ENCODE measurements at regions not wholly inside any gene's neighbourhood (a gene's known extent, or its start where the extent isn't known, plus 50 kb on each side); places are given as distances from the start of the nearest gene placed in this dataset.
"Not testable (repeated sequence)": the region's sequence is repeated elsewhere in the genome, so short reads cannot be mapped to it uniquely, and the experiment has no call there.

GRCh38 chr9:108259917-108260675 is 595.7 kb downstream of the ACTL7B start:
- in situ Hi-C loops (cut with MboI; ENCODE audit: low pct_ligation_motif_present in 1 of 4, low pct_unique_long_range_greater_than_20kb in 1 of 4, low sequenced_read_pairs in 3 of 4) (loop anchor here in 3 of 4 donors (25.0 kb wide), 2 partner anchors 773 to 798 kb away; partner anchors contain the start of gene KLF4 (in 1 of the 3)), intact Hi-C loops (cut with DNase I; ENCODE audit: low total_unique reads) (no loop called here)
- DNase-seq, result no peak
- H3K36me3 ChIP-seq, result no peaks in the 10 kb centered on the region
- no peaks in the 10 kb centered on the region for H3K27me3 ChIP-seq
- no peaks in the 10 kb centered on the region for H3K9me3 ChIP-seq
- WGBS, 2 donors (ENCODE audit: low coverage in 1 of 2), result 93 to 94% methylated on average over 4 to 5 of the region's 5 CpGs
- no peak overlapping the region for H3K27ac ChIP-seq
- H3K4me1 ChIP-seq, result no peaks in the 10 kb centered on the region
- TF ChIP-seq EP300 (IDR thresholded peaks at IDR 0.05; ENCODE audit: low read depth), result no peak
- no peak for TF ChIP-seq POLR2A (IDR thresholded peaks at IDR 0.05)
- no peak for TF ChIP-seq POLR2AphosphoS5 (IDR thresholded peaks at IDR 0.05)
- no peak for TF ChIP-seq CTCF (IDR thresholded peaks at IDR 0.05)
- no peak overlapping the region for H3K4me3 ChIP-seq

- WGBS, 2 donors (ENCODE audit: low coverage in 1 of 2), result 64 to 69% methylated on average over 2 of the region's 2 CpGs
- DNase-seq, result no peak
- intact Hi-C loops (cut with DNase I; ENCODE audit: low total_unique reads) (no loop called here), in situ Hi-C loops (cut with MboI; ENCODE audit: low pct_ligation_motif_present in 1 of 4, low pct_unique_long_range_greater_than_20kb in 1 of 4, low sequenced_read_pairs in 3 of 4) (loop anchor here in 3 of 4 donors (25.0 kb wide), 2 partner anchors 771 to 796 kb away; partner anchors contain the start of gene KLF4 (in 1 of the 3))
- H3K36me3 ChIP-seq, result no peaks in the 10 kb centered on the region
- H3K4me3 ChIP-seq, result no peak overlapping the region
- no peak for TF ChIP-seq POLR2A (IDR thresholded peaks at IDR 0.05)
- TF ChIP-seq CTCF (IDR thresholded peaks at IDR 0.05), result no peak
- no peak for TF ChIP-seq EP300 (IDR thresholded peaks at IDR 0.05; ENCODE audit: low read depth)
- no peak for TF ChIP-seq POLR2AphosphoS5 (IDR thresholded peaks at IDR 0.05)
- H3K4me1 ChIP-seq, result no peaks in the 10 kb centered on the region
- no peaks in the 10 kb centered on the region for H3K27me3 ChIP-seq
- H3K27ac ChIP-seq, result no peak overlapping the region
- H3K9me3 ChIP-seq, result no peaks in the 10 kb centered on the region
These were observed 597.1 kb downstream of the ACTL7B start for GRCh38 chr9:108258640-108259039.

GRCh38 chr9:108257382-108257781 is 598.4 kb downstream of the ACTL7B start:
- Histone ChIP-seq H3K4me3 (no peak overlapping the region), H3K27ac (no peak overlapping the region), H3K27me3 (no peaks in the 10 kb centered on the region), H3K9me3 (no peaks in the 10 kb centered on the region), H3K4me1 (no peaks in the 10 kb centered on the region), H3K36me3 (no peaks in the 10 kb centered on the region)
- WGBS, 2 donors (ENCODE audit: low coverage in 1 of 2), result 52 to 54% methylated on average over 3 to 5 of the region's 5 CpGs
- TF ChIP-seq CTCF (IDR thresholded peaks at IDR 0.05) (no peak), POLR2A (IDR thresholded peaks at IDR 0.05) (no peak), POLR2AphosphoS5 (IDR thresholded peaks at IDR 0.05) (no peak), EP300 (IDR thresholded peaks at IDR 0.05; ENCODE audit: low read depth) (no peak)
- DNase-seq, result no peak
- intact Hi-C loops (cut with DNase I; ENCODE audit: low total_unique reads) (no loop called here), in situ Hi-C loops (cut with MboI; ENCODE audit: low pct_ligation_motif_present in 1 of 4, low pct_unique_long_range_greater_than_20kb in 1 of 4, low sequenced_read_pairs in 3 of 4) (loop anchor here in 3 of 4 donors (25.0 kb wide), 2 partner anchors 770 to 795 kb away; partner anchors contain the start of gene KLF4 (in 1 of the 3))

- no peaks in the 10 kb centered on the region for H3K9me3 ChIP-seq
- H3K4me1 ChIP-seq, result no peaks in the 10 kb centered on the region
- DNase-seq, result no peak
- no peaks in the 10 kb centered on the region for H3K36me3 ChIP-seq
- H3K27ac ChIP-seq, result no peak overlapping the region
- no peak overlapping the region for H3K4me3 ChIP-seq
- intact Hi-C loops (cut with DNase I; ENCODE audit: low total_unique reads), result no loop called here
- no peaks in the 10 kb centered on the region for H3K27me3 ChIP-seq
- WGBS, 2 donors (ENCODE audit: low coverage in 1 of 2), result 54 to 73% methylated on average over 2 of the region's 2 CpGs
- TF ChIP-seq POLR2AphosphoS5 (IDR thresholded peaks at IDR 0.05) (no peak), POLR2A (IDR thresholded peaks at IDR 0.05) (no peak), EP300 (IDR thresholded peaks at IDR 0.05; ENCODE audit: low read depth) (no peak), CTCF (IDR thresholded peaks at IDR 0.05) (no peak)
- in situ Hi-C loops (cut with MboI; ENCODE audit: low pct_ligation_motif_present in 1 of 4, low pct_unique_long_range_greater_than_20kb in 1 of 4, low sequenced_read_pairs in 3 of 4), result loop anchor here in 3 of 4 donors (25.0 kb wide), 2 partner anchors 767 to 792 kb away; partner anchors contain the start of gene KLF4 (in 1 of the 3)
These were observed 601.5 kb downstream of the ACTL7B start for GRCh38 chr9:108254236-108254635.

- H3K36me3 ChIP-seq; intact Hi-C loops (cut with DNase I; ENCODE audit: low total_unique reads); H3K4me1 ChIP-seq; H3K27me3 ChIP-seq; H3K9me3 ChIP-seq; H3K27ac ChIP-seq; DNase-seq; H3K4me3 ChIP-seq: not testable (repeated sequence)
- WGBS, 2 donors (ENCODE audit: low coverage in 1 of 2), result 88 to 94% methylated on average over 2 to 3 of the region's 3 CpGs
- in situ Hi-C loops (cut with MboI; ENCODE audit: low pct_ligation_motif_present in 1 of 4, low pct_unique_long_range_greater_than_20kb in 1 of 4, low sequenced_read_pairs in 3 of 4), result loop anchor here in 1 of 4 donors (10.0 kb wide), 1 partner anchor 553 kb away; no protein-coding TSS in a partner anchor
These were observed 608.4 kb downstream of the ACTL7B start for GRCh38 chr9:108247391-108247790.

All from transverse colon (tissue), 4 donors.